ENCODE measurements at regions not wholly inside any gene's neighbourhood (a gene's known extent, or its start where the extent isn't known, plus 50 kb on each side); places are given as distances from the start of the nearest gene placed in this dataset.

DNA sequence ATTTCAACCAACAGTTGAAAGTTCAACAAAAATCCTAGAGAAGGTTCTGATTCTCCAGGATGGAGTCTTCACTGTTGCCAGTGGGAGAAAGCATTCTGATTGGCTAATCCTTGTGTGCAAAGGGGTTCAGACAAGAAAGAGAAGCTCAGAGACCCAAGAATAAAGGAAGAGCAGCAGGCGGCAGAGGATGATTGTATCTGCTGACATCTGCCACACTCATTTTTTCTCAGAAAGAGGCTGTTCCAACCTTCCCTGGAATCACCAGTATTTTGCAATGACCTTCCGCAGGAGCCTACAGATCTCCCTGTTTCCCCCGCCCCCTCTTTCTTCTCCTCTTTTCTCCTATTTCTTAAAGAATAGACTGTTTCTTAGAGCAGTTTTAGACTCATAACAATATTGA, 376.7 kb downstream of the CDH26 start:
- no peak for DNase-seq

DNA sequence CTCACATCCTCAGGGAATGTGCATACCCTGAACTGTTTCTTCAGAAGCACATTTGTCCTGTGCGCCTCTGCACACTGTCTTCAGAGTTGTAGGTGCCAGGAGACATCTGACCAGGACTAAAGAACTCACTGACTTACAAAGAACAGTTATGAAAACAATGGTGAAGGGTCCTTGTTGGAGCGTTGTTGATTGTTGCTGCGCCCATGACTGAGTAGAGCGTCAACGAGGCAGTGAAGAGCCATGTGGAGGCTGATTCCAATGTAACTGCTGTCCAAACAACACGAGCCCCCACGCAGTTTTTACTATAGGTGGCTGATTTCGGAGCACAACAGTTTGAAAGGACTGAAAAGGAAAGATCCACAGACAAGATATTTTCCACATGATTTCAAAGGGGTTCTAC, 380.3 kb downstream of the CDH26 start:
- DNase-seq = no peak

DNA sequence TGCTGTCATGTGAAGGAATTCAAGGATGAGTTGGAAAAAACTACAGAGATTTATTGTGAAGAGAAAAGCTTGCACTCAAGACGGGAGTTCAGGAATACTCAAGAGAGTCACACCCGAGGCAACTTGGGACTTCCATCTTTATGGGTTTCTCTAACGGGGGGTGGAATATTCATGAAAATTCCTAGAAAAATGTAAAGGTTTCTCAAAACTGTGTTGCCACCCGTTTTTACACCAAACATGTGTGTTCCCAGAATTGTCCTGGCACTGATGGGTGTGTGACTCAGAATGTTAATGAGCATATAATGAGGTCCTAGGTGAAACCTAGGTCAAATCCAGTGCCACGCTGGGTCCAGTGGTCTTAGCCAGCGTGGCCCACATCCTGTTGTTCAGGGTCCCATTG, 381.5 kb downstream of the CDH26 start:
- DNase-seq = no peak

DNA sequence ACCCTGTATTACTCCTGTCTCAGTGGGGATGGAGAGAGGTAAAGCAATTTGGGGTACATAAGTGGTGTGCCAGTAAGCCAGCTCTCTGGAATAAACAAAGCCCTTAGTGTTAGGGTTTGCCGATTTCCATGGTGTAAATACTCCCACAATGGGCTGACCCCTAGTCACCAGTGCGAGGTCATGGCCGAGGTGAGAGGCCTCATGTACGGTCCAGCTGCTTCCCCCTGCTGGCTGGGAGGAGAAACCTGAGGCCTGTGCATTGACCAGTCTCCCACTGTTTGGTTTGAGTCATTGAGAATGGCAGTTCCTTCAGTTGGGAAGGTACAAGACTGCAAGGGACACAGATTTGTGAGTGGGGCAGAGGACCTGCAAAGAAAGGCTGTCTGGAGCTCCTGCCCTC, 382.0 kb downstream of the CDH26 start:
- DNase-seq = no peak

- no peak for DNase-seq
These were observed 382.8 kb downstream of the CDH26 start for GRCh38 chr20:60341062-60341461.

- no peak for DNase-seq
These were observed 386.9 kb downstream of the CDH26 start for GRCh38 chr20:60345106-60345505.

DNA sequence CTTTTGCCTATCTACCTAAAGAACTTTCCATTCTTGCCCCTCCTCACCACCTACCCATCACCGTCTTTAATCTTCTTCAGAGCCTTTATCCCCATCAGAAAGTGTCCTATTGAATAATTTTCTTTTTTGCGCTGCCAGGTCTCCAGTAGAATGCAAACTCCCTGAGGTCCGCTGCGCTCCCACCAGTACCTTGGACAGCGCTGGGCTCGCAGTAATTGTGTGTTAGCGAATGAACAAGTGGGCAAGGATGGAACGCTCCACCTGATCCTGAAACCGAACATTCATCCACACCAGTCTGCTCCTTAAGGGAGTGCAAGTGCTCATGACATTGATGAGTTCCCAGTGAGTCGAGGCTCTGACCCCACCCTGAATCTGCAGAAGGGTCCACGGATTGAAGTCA, 391.2 kb downstream of the CDH26 start:
- DNase-seq = no peak

DNA sequence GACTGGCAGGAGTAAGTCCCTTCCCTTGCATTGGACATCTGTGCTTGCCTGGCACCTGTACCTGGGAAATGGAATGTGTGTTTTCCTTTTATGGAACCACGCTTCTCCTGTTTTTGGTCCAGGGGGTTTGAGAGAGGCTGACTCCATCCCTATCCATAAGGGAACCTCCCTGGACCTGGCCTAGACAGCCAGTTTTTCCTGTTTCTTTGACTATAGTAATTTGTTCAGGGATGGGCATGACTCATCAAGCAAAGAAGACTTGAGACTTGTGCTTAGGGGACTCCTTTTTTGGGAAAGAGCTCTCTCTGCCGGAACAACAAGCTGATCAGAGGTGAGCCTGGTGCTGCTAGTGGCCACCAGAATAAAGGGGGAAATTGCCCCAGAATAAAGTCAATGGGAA, 393.8 kb downstream of the CDH26 start:
- no peak for DNase-seq

- no peak for DNase-seq
These were observed 394.4 kb downstream of the CDH26 start for GRCh38 chr20:60352596-60352995.

GRCh38 chr20:60354024-60354580, 395.9 kb downstream of the CDH26 start:
- no peak for DNase-seq

- DNase-seq = no peak
These were observed 399.9 kb downstream of the CDH26 start for GRCh38 chr20:60358101-60358500.

DNA sequence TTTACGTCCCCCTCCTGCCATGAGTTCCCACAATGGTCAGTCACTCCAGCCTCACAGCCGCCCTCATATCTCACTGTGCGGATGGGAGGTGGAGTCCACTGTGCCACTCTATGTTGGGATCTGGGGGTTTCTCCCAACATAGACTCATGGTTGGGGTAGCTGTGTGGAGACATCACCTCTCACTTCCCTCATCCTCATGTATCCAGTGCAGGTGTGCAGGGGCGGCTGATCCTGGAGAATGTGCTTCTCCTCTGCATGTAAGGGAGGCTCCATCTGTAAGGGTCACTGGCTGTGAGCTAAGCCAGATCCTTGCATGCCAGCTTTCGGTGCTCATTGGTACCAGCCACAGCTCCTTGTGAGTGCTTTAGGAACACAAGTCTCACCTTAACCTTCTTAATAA, 400.8 kb downstream of the CDH26 start:
- no peak for DNase-seq

GRCh38 chr20:60361761-60362395, 403.7 kb downstream of the CDH26 start:
- no peak for DNase-seq

DNA sequence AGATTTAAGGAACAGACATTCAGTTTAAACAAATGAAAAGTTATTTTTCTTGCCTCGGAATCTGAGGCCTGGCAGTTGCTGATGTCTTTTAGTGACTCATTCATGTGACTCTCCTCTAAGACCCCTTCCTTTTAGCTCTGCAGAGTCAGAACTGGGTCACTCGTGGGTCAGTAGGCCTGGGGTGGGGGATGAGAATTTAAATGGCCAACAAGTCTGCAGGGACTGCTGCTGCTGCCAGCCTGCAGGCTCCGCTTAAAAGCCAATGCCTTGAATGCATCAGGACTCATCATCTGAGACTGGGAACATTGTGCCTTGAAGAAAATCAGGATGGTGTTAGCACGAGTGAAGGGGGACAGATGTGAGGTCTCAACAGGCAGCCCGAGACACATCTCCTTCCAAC, 404.3 kb downstream of the CDH26 start:
- no peak for DNase-seq

DNA sequence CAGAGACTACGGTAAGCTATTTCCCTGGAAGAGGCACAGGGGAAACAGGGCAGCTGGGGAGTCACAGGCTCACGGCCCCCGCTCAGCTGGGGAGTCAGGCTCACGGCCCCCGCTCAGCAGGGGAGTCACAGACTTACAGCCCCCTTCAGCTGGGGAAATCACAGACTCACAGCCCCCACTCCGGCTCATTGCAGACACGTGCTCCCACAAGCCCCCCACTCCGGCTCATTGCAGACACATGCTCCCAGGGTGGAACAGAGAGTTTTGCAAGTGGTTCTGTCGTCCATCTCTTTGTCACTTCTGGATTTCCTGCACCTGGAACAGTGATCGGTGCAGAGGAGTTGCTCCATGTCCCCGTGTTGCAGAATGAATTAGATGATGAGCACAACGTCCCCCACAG, 405.5 kb downstream of the CDH26 start:
- DNase-seq = no peak

GRCh38 chr20:60365064-60365666, 406.9 kb downstream of the CDH26 start:
- DNase-seq = no peak

- no peak for DNase-seq
These were observed 407.7 kb downstream of the CDH26 start for GRCh38 chr20:60365882-60366281.

GRCh38 chr20:60371384-60371783, 413.2 kb downstream of the CDH26 start:
- DNase-seq = no peak

- DNase-seq = no peak
These were observed 414.1 kb downstream of the CDH26 start for GRCh38 chr20:60372275-60372674.

DNA sequence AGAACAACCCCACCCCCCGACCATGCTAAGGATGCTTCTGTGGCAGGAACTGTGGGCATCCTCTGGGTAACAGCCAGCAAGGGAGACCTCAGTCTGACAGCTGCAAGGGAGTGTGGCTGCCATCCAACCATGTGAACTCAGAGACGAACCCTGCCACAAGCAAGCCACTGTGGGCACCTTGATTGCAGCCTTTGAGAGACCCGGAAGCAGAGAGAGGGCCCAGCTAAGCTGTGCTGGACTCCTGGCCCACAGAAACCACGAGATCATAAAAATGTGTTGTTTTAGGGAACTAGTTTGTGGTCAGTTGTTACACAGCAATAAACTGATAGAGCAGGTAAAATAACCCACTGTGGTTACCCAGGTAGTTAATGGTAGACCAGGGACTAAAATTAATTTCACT, 414.6 kb downstream of the CDH26 start:
- no peak for DNase-seq

DNA sequence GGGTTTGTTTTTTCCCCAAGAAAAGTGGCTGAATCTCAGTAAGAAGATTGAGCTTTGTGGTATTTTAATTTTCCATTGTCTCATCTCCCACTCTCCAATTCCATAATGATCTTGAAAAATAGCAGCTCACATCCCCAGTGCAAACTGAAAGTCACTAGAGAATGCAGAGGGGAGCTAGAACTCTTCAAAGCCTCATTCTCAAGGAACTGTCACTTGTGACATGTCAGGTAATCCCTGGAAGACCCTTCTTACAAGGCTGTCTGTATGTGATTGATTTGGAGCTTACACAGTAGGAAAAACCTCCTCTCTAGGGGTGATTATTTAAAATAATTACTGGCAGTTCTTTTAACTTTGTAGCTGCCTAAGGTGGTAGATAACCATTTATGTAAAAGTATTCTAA, 420.4 kb downstream of the CDH26 start:
- no peak for DNase-seq

DNA sequence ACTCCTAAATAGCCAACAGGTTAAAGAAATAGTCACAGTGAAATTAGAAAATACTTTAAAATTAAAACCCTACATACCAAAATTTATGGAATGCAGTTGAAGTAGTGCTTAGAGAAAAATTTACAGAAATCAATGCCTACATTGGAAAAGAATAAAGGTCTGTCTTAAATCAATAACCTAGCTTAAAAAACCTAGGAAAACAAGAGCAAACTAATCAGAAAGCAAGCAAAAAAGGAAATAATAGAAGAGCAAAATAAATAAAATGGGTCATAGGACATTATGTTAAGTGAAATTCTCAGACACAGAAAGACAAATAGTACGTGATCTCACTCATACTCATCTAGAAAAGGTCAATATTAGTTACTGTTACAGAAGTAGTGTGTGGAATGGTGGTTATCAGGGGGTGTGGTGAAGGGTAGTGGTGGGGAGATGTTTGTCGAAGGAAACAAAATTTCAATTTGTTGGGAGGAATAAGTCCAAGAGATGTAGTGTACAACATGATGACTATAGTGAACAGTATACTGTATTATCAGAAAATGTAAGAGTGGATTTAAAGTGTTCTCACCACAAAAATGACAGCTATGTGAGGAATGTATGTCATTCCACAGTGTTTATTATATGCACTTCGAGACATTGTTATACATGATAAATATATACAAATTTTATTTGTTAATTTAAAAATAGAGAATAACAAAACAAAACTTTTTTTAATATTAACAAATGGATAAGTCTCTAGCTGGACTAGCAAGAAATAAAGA, 423.6 kb downstream of the CDH26 start:
- no peak for DNase-seq

GRCh38 chr20:60389441-60389840, 431.2 kb downstream of the CDH26 start:
- no peak for DNase-seq

GRCh38 chr20:60389882-60390281, 431.7 kb downstream of the CDH26 start:
- no peak for DNase-seq

All from activated CD4-positive, CD25-positive, alpha-beta regulatory T cell (primary cell).